Nephron (organoid): ENCODE measurements at regions not wholly inside any gene's neighbourhood (a gene's known extent, or its start where the extent isn't known, plus 50 kb on each side); places are given as distances from the start of the nearest gene placed in this dataset.

ENCODE experiments used
- H3K27ac Mint-ChIP-seq, 3 experiments: 2 replicates each; pipeline ENCODE4 v1.8.0; 2020; ENCODE audit warnings: mixed read lengths in 3 of 3, mild to moderate bottlenecking in 2 of 3, moderate library complexity in 1 of 3
- H3K27me3 Mint-ChIP-seq: 2 replicates; pipeline ENCODE4 v1.8.0; 2021; ENCODE audit warnings: low read depth, mild to moderate bottlenecking, moderate library complexity, mixed read lengths
- H3K36me3 Mint-ChIP-seq: 2 replicates; pipeline ENCODE4 v1.8.0; 2020; ENCODE audit warnings: low read depth, mixed read lengths
- H3K4me1 Mint-ChIP-seq: 2 replicates; pipeline ENCODE4 v1.8.0; 2020; ENCODE audit warnings: mixed read lengths
- H3K4me3 Mint-ChIP-seq, 3 experiments: 2 replicates each; pipeline ENCODE4 v1.8.0; 2020; ENCODE audit warnings: mild to moderate bottlenecking in 3 of 3, mixed read lengths in 3 of 3, moderate library complexity in 2 of 3
- H3K9me3 Mint-ChIP-seq: 2 replicates; pipeline ENCODE4 v1.8.0; 2020; ENCODE audit warnings: mixed read lengths
- TF ChIP-seq, protein P1 (sequence below), 3 experiments: fragments of 200-600 bp; sonication (generic); IDR thresholded peaks; one replicate each; pipeline ENCODE4 v1.5.0; 2021; ENCODE audit warnings: antibody characterized with exemption in 3 of 3; ENCODE audit not compliant: unreplicated experiment in 3 of 3

- peak overlapping the region in 1 of 3 experiments; percentile 1 for H3K27ac Mint-ChIP-seq
- H3K4me1 Mint-ChIP-seq = peaks cover 59% of the 10 kb centered on the region
- TF ChIP-seq, protein P1, sequence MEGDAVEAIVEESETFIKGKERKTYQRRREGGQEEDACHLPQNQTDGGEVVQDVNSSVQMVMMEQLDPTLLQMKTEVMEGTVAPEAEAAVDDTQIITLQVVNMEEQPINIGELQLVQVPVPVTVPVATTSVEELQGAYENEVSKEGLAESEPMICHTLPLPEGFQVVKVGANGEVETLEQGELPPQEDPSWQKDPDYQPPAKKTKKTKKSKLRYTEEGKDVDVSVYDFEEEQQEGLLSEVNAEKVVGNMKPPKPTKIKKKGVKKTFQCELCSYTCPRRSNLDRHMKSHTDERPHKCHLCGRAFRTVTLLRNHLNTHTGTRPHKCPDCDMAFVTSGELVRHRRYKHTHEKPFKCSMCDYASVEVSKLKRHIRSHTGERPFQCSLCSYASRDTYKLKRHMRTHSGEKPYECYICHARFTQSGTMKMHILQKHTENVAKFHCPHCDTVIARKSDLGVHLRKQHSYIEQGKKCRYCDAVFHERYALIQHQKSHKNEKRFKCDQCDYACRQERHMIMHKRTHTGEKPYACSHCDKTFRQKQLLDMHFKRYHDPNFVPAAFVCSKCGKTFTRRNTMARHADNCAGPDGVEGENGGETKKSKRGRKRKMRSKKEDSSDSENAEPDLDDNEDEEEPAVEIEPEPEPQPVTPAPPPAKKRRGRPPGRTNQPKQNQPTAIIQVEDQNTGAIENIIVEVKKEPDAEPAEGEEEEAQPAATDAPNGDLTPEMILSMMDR (IDR thresholded peaks at IDR 0.05; ENCODE audit: unreplicated experiment in 3 of 3) = no peak
- H3K4me3 Mint-ChIP-seq = peak overlapping the region in 1 of 3 experiments; percentile 12
- no peaks in the 10 kb centered on the region for H3K9me3 Mint-ChIP-seq
- H3K27me3 Mint-ChIP-seq = no peaks in the 10 kb centered on the region
- H3K36me3 Mint-ChIP-seq = no peaks in the 10 kb centered on the region
These were observed 123.2 kb upstream of the UBE2E2 start for GRCh38 chr3:23079976-23080375.

DNA sequence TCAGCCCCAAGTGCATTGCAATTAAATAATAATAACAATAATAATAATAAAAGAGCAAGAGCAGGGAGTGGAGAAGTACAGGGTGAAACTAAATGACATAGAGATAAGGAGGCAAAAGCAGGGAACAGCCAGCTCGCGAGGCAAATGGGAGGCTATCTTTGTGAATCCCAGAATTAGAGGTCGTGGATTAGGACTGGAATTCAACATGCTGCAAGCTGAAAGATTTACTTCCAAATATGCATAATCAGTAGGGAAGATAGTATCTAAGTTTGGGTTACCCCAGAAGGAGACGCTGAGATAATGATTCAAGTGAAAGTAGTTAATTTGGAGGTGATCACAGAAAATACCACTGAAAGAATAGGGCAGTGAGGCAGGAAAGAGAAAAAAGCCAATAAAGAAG is 119.4 kb upstream of the UBE2E2 start:
- TF ChIP-seq, protein P1 (IDR thresholded peaks at IDR 0.05; ENCODE audit: unreplicated experiment in 3 of 3) = no peak
- H3K27ac Mint-ChIP-seq = no peak overlapping the region
- no peaks in the 10 kb centered on the region for H3K9me3 Mint-ChIP-seq
- no peaks in the 10 kb centered on the region for H3K36me3 Mint-ChIP-seq
- no peaks in the 10 kb centered on the region for H3K27me3 Mint-ChIP-seq
- H3K4me3 Mint-ChIP-seq = no peak overlapping the region
- H3K4me1 Mint-ChIP-seq = peaks cover 43% of the 10 kb centered on the region

GRCh38 chr3:23084367-23084766 is 118.8 kb upstream of the UBE2E2 start:
- TF ChIP-seq, protein P1 (IDR thresholded peaks at IDR 0.05; ENCODE audit: unreplicated experiment in 3 of 3) = no peak

GRCh38 chr3:23085261-23085660 is 117.9 kb upstream of the UBE2E2 start:
- Mint-ChIP-seq H3K9me3 (peaks cover 4% of the 10 kb centered on the region), H3K4me3 (no peak overlapping the region), H3K4me1 (peaks cover 31% of the 10 kb centered on the region), H3K27ac (peak overlapping the region in 1 of 3 experiments; percentile 22), H3K27me3 (no peaks in the 10 kb centered on the region), H3K36me3 (no peaks in the 10 kb centered on the region)
- TF ChIP-seq, protein P1 (IDR thresholded peaks at IDR 0.05; ENCODE audit: unreplicated experiment in 3 of 3) = no peak

More at GRCh38 chr3:23084367-23084766, 118.8 kb upstream of the UBE2E2 start:
- H3K4me1 Mint-ChIP-seq = peaks cover 40% of the 10 kb centered on the region
- no peaks in the 10 kb centered on the region for H3K27me3 Mint-ChIP-seq
- H3K27ac Mint-ChIP-seq = no peak overlapping the region
- peaks cover 4% of the 10 kb centered on the region for H3K9me3 Mint-ChIP-seq
- H3K4me3 Mint-ChIP-seq = no peak overlapping the region
- no peaks in the 10 kb centered on the region for H3K36me3 Mint-ChIP-seq

- TF ChIP-seq, protein P1 (IDR thresholded peaks at IDR 0.05; ENCODE audit: unreplicated experiment in 3 of 3) = no peak
- Mint-ChIP-seq H3K27ac (peak overlapping the region; percentile 11 to 48 (median 34)), H3K36me3 (no peaks in the 10 kb centered on the region), H3K4me1 (peaks cover 28% of the 10 kb centered on the region), H3K27me3 (no peaks in the 10 kb centered on the region), H3K4me3 (no peak overlapping the region), H3K9me3 (peaks cover 7% of the 10 kb centered on the region)
These were observed 116.8 kb upstream of the UBE2E2 start for GRCh38 chr3:23086331-23086730.

DNA sequence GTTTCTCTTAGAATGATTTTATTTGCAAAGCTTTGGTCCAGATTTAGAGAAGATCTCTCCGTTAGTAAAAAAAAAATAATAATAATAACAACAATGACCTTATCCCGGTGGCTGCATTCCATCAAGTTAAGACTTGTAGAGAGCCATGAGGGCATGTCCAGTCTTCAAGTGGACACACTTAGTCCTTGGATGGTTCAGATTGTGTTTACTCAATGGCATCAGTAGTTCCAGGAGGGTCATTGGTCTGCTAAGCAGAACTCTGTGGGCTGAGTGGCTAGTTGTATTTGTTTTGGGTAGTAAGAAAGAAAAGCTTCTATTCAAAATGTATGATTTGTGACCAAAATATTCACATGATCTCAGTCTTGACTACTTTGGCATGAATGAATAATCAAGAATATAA is 116.3 kb upstream of the UBE2E2 start:
- Mint-ChIP-seq H3K9me3 (peaks cover 7% of the 10 kb centered on the region), H3K27ac (no peak overlapping the region), H3K27me3 (no peaks in the 10 kb centered on the region), H3K36me3 (no peaks in the 10 kb centered on the region), H3K4me1 (peaks cover 28% of the 10 kb centered on the region), H3K4me3 (no peak overlapping the region)
- TF ChIP-seq, protein P1 (IDR thresholded peaks at IDR 0.05; ENCODE audit: unreplicated experiment in 3 of 3) = no peak
